ENCODE measurements at regions not wholly inside any gene's neighbourhood (a gene's known extent, or its start where the extent isn't known, plus 50 kb on each side); places are given as distances from the start of the nearest gene placed in this dataset.

DNA sequence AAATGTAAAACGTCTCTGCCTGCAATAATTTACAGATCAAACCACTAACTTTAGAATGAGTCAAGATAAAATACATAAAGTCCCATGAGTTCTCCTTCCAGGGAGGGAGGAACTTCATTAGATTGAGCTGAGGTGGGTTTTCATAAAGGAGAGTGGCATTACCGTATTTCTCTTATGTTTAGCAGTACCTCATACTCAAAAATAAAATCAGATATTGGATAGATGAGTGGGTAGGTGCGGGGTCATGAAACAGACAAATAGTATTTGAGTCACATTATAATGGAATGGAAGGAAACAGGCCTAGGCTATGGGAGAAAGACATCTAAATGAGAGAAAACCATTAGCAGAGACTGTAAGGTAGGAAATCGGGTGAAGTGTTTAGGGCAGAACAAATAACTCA, 166.1 kb upstream of the SMLR1 start:
- TF ChIP-seq EZH2 (IDR thresholded peaks at IDR 0.05; ENCODE audit: borderline replicate concordance, insufficient read depth, low read length, poor library complexity, severe bottlenecking), result no peak
- TF ChIP-seq RAD21 (conservative IDR thresholded peaks at IDR 0.05), result no peak
- no peak for TF ChIP-seq EP300 (conservative IDR thresholded peaks at IDR 0.05; ENCODE audit: poor library complexity, severe bottlenecking)
- no peak for TF ChIP-seq SMC3 (conservative IDR thresholded peaks at IDR 0.05; ENCODE audit: poor library complexity)
- TF ChIP-seq MXI1 (conservative IDR thresholded peaks at IDR 0.05; ENCODE audit: poor library complexity, severe bottlenecking), result no peak
- TF ChIP-seq POLR2AphosphoS5 (IDR thresholded peaks at IDR 0.05), result no peak
- no peak for TF ChIP-seq TAF1 (IDR thresholded peaks at IDR 0.05; ENCODE audit: low read depth)
- TF ChIP-seq, protein P1, sequence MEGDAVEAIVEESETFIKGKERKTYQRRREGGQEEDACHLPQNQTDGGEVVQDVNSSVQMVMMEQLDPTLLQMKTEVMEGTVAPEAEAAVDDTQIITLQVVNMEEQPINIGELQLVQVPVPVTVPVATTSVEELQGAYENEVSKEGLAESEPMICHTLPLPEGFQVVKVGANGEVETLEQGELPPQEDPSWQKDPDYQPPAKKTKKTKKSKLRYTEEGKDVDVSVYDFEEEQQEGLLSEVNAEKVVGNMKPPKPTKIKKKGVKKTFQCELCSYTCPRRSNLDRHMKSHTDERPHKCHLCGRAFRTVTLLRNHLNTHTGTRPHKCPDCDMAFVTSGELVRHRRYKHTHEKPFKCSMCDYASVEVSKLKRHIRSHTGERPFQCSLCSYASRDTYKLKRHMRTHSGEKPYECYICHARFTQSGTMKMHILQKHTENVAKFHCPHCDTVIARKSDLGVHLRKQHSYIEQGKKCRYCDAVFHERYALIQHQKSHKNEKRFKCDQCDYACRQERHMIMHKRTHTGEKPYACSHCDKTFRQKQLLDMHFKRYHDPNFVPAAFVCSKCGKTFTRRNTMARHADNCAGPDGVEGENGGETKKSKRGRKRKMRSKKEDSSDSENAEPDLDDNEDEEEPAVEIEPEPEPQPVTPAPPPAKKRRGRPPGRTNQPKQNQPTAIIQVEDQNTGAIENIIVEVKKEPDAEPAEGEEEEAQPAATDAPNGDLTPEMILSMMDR (IDR thresholded peaks at IDR 0.05; ENCODE audit: poor library complexity, severe bottlenecking), result no peak
- TF ChIP-seq, protein P2, sequence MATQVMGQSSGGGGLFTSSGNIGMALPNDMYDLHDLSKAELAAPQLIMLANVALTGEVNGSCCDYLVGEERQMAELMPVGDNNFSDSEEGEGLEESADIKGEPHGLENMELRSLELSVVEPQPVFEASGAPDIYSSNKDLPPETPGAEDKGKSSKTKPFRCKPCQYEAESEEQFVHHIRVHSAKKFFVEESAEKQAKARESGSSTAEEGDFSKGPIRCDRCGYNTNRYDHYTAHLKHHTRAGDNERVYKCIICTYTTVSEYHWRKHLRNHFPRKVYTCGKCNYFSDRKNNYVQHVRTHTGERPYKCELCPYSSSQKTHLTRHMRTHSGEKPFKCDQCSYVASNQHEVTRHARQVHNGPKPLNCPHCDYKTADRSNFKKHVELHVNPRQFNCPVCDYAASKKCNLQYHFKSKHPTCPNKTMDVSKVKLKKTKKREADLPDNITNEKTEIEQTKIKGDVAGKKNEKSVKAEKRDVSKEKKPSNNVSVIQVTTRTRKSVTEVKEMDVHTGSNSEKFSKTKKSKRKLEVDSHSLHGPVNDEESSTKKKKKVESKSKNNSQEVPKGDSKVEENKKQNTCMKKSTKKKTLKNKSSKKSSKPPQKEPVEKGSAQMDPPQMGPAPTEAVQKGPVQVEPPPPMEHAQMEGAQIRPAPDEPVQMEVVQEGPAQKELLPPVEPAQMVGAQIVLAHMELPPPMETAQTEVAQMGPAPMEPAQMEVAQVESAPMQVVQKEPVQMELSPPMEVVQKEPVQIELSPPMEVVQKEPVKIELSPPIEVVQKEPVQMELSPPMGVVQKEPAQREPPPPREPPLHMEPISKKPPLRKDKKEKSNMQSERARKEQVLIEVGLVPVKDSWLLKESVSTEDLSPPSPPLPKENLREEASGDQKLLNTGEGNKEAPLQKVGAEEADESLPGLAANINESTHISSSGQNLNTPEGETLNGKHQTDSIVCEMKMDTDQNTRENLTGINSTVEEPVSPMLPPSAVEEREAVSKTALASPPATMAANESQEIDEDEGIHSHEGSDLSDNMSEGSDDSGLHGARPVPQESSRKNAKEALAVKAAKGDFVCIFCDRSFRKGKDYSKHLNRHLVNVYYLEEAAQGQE (IDR thresholded peaks at IDR 0.05; ENCODE audit: borderline replicate concordance), result no peak
- Histone ChIP-seq H2AFZ (ENCODE audit: low read depth, low read length) (no peak overlapping the region), H3K79me2 (replicated peaks; ENCODE audit: insufficient read depth, low read length) (no peaks in the 10 kb centered on the region), H3K9me2 (ENCODE audit: insufficient read depth, low read length) (no peaks in the 10 kb centered on the region), H3K4me3 (ENCODE audit: low read length) (no peak overlapping the region), H3K27me3 (ENCODE audit: insufficient read depth, low read depth, low read length) (no peaks in the 10 kb centered on the region), H3K9ac (ENCODE audit: low read length) (no peak overlapping the region), H3K27ac (ENCODE audit: low read length) (no peak overlapping the region), H3K36me3 (ENCODE audit: insufficient read depth, low read length) (no peaks in the 10 kb centered on the region), H3F3A (ENCODE audit: insufficient read depth, low read length, poor library complexity, severe bottlenecking) (no peaks in the 10 kb centered on the region), H3K4me2 (ENCODE audit: low read length) (no peak overlapping the region), H4K20me1 (ENCODE audit: insufficient read depth) (no peaks in the 10 kb centered on the region), H3K9me3 (ENCODE audit: low read length) (no peaks in the 10 kb centered on the region)

DNA sequence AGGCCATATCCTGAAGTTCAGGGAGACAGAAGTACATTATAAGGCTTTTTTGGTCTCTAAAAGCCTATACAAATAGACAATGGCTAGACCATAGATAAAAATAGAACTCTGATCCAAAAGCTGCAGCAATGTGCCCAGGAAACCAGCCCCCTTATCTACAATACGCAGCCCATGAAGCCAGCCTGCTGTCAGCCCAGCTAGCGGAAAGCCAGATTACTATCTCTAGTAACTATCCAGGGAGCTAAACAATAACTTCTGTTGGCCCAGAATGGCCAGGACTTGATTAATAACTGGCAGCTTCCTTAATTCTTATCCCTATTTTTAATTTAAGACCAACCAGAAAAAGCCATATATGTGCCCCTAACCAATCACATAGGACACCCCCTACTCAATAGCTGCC, 160.4 kb upstream of the SMLR1 start:
- Histone ChIP-seq H3K36me3 (ENCODE audit: insufficient read depth, low read length) (no peaks in the 10 kb centered on the region), H3K27me3 (ENCODE audit: insufficient read depth, low read depth, low read length) (no peaks in the 10 kb centered on the region), H3K4me2 (ENCODE audit: low read length) (no peak overlapping the region), H3K27ac (ENCODE audit: low read length) (no peak overlapping the region), H3F3A (ENCODE audit: insufficient read depth, low read length, poor library complexity, severe bottlenecking) (no peaks in the 10 kb centered on the region), H3K79me2 (replicated peaks; ENCODE audit: insufficient read depth, low read length) (no peaks in the 10 kb centered on the region), H2AFZ (ENCODE audit: low read depth, low read length) (no peak overlapping the region), H3K9me2 (ENCODE audit: insufficient read depth, low read length) (no peaks in the 10 kb centered on the region), H3K4me3 (ENCODE audit: low read length) (no peak overlapping the region), H4K20me1 (ENCODE audit: insufficient read depth) (no peaks in the 10 kb centered on the region), H3K9me3 (ENCODE audit: low read length) (no peaks in the 10 kb centered on the region), H3K9ac (ENCODE audit: low read length) (no peak overlapping the region)
- TF ChIP-seq RAD21 (conservative IDR thresholded peaks at IDR 0.05) (no peak), MXI1 (conservative IDR thresholded peaks at IDR 0.05; ENCODE audit: poor library complexity, severe bottlenecking) (no peak), POLR2AphosphoS5 (IDR thresholded peaks at IDR 0.05) (no peak), SMC3 (conservative IDR thresholded peaks at IDR 0.05; ENCODE audit: poor library complexity) (no peak), TAF1 (IDR thresholded peaks at IDR 0.05; ENCODE audit: low read depth) (no peak), EZH2 (IDR thresholded peaks at IDR 0.05; ENCODE audit: borderline replicate concordance, insufficient read depth, low read length, poor library complexity, severe bottlenecking) (no peak), EP300 (conservative IDR thresholded peaks at IDR 0.05; ENCODE audit: poor library complexity, severe bottlenecking) (no peak)
- TF ChIP-seq, protein P1 (IDR thresholded peaks at IDR 0.05; ENCODE audit: poor library complexity, severe bottlenecking), result no peak
- TF ChIP-seq, protein P2 (IDR thresholded peaks at IDR 0.05; ENCODE audit: borderline replicate concordance), result no peak

Data from neural cell (in vitro differentiated cells).